Ishikawa (cell line): ENCODE measurements at regions not wholly inside any gene's neighbourhood (a gene's known extent, or its start where the extent isn't known, plus 50 kb on each side); places are given as distances from the start of the nearest gene placed in this dataset.

Source experiments
- CEBPB ChIP-seq: IDR thresholded peaks from 2 replicates; pipeline ENCODE4 v1.6.1; 2012
- CREB1 ChIP-seq: IDR thresholded peaks from 2 replicates; pipeline ENCODE4 v1.6.1; 2012; ENCODE audit warnings: low read depth
- EGR1 ChIP-seq: IDR thresholded peaks from 2 replicates; pipeline ENCODE4 v1.6.1; 2012
- EP300 ChIP-seq: IDR thresholded peaks from 2 replicates; pipeline ENCODE4 v1.6.1; 2012; ENCODE audit warnings: borderline replicate concordance
- FOXM1 ChIP-seq: IDR thresholded peaks from 2 replicates; pipeline ENCODE4 v1.6.1; 2012; ENCODE audit warnings: low read depth, borderline replicate concordance
- NFIC ChIP-seq: IDR thresholded peaks from 2 replicates; pipeline ENCODE4 v1.6.1; 2012
- RAD21 ChIP-seq: IDR thresholded peaks from 2 replicates; pipeline ENCODE4 v1.6.1; 2012; ENCODE audit warnings: low read depth
- TAF1 ChIP-seq: IDR thresholded peaks from 2 replicates; pipeline ENCODE4 v1.6.1; 2012; ENCODE audit warnings: low read depth, mild to moderate bottlenecking
- TCF12 ChIP-seq: IDR thresholded peaks from 2 replicates; pipeline ENCODE4 v1.6.1; 2012; ENCODE audit warnings: low read depth
- TEAD4 ChIP-seq: IDR thresholded peaks from 2 replicates; pipeline ENCODE4 v1.6.1; 2012
- YY1 ChIP-seq: IDR thresholded peaks from 2 replicates; pipeline ENCODE4 v1.6.1; 2012; ENCODE audit warnings: low read depth
- ZBTB7A ChIP-seq: IDR thresholded peaks from 2 replicates; pipeline ENCODE4 v1.6.1; 2012; ENCODE audit warnings: low read depth
- TF ChIP-seq, protein P1 (sequence below): IDR thresholded peaks from 2 replicates; pipeline ENCODE4 v1.6.1; 2012; ENCODE audit warnings: low read depth, mild to moderate bottlenecking
- TF ChIP-seq, protein P2 (sequence below): IDR thresholded peaks from 2 replicates; pipeline ENCODE4 v1.6.1; 2012
- TF ChIP-seq, protein P3 (sequence below): IDR thresholded peaks from 2 replicates; pipeline ENCODE4 v1.6.1; 2012

DNA sequence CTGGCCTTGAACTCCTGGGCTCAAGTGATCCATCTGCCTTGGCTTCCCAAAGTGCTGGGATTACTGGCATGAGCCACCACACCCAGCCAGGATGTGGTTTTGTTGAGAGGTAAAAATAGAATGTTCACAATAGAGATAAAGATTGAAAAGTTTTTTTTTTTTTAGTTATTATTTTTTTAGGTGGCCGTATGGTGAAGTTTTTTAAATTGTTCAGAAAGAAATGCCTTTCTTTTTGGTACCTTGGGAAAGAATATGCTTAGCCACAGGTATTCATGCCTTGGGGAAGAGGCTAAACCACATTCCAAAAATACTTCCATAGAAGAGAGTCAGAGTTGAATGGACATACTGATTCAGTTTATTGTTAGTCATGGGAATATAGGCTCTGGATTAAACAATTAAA lies 143.4 kb downstream of the C11orf91 start:
- TF ChIP-seq EP300 = no peak

DNA sequence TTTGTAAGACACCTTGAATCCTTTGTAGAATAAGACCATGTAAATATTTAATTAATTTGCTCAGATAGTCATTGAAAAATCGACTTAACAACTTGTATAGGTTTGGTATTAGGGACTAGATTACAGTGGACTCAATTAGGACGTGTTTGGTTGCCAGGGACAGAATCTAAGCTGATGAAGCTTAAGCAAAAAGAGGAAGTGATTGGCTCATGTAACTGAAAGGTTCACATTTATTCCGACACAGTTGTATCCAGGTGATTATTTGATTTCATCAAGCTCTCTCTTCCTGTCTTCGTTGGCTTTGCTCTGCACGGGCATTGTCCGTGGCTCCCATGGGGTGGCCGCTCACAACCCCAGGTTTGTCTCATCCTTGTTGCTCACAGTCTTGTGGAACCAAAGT lies 146.4 kb downstream of the C11orf91 start:
- TF ChIP-seq TAF1 = no peak
- no peak for TF ChIP-seq TEAD4
- TF ChIP-seq, protein P1, sequence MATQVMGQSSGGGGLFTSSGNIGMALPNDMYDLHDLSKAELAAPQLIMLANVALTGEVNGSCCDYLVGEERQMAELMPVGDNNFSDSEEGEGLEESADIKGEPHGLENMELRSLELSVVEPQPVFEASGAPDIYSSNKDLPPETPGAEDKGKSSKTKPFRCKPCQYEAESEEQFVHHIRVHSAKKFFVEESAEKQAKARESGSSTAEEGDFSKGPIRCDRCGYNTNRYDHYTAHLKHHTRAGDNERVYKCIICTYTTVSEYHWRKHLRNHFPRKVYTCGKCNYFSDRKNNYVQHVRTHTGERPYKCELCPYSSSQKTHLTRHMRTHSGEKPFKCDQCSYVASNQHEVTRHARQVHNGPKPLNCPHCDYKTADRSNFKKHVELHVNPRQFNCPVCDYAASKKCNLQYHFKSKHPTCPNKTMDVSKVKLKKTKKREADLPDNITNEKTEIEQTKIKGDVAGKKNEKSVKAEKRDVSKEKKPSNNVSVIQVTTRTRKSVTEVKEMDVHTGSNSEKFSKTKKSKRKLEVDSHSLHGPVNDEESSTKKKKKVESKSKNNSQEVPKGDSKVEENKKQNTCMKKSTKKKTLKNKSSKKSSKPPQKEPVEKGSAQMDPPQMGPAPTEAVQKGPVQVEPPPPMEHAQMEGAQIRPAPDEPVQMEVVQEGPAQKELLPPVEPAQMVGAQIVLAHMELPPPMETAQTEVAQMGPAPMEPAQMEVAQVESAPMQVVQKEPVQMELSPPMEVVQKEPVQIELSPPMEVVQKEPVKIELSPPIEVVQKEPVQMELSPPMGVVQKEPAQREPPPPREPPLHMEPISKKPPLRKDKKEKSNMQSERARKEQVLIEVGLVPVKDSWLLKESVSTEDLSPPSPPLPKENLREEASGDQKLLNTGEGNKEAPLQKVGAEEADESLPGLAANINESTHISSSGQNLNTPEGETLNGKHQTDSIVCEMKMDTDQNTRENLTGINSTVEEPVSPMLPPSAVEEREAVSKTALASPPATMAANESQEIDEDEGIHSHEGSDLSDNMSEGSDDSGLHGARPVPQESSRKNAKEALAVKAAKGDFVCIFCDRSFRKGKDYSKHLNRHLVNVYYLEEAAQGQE = no peak
- TF ChIP-seq, protein P2, sequence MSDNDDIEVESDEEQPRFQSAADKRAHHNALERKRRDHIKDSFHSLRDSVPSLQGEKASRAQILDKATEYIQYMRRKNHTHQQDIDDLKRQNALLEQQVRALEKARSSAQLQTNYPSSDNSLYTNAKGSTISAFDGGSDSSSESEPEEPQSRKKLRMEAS = no peak
- TF ChIP-seq RAD21 = no peak
- TF ChIP-seq CREB1 = no peak
- TF ChIP-seq EGR1 = no peak
- TF ChIP-seq CEBPB = no peak
- no peak for TF ChIP-seq TCF12
- TF ChIP-seq EP300 = no peak
- TF ChIP-seq NFIC = no peak
- no peak for TF ChIP-seq FOXM1
- TF ChIP-seq YY1 = no peak

DNA sequence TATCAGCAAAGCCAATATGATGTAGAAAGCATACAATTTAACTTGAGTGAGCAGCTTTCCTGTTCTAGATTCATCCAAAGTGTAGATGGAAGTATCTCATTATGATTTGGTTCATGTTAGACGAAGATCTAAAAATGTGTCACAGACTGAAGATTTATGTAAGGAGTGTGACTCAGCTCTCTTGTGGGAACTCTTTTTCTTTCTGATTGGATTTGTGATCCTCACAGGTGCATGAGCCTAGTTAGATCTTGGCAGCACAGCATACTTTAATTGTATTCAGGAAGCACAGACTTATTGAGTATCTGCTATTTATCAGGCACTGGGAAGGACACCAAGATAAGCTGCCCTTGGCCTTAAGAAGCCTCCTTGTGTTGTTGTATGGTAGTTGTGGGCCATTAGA lies 147.1 kb downstream of the C11orf91 start:
- TF ChIP-seq NFIC (no peak), RAD21 (no peak), TAF1 (no peak), FOXM1 (no peak), CREB1 (no peak)
- TF ChIP-seq, protein P3, sequence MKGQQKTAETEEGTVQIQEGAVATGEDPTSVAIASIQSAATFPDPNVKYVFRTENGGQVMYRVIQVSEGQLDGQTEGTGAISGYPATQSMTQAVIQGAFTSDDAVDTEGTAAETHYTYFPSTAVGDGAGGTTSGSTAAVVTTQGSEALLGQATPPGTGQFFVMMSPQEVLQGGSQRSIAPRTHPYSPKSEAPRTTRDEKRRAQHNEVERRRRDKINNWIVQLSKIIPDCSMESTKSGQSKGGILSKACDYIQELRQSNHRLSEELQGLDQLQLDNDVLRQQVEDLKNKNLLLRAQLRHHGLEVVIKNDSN = no peak

DNA sequence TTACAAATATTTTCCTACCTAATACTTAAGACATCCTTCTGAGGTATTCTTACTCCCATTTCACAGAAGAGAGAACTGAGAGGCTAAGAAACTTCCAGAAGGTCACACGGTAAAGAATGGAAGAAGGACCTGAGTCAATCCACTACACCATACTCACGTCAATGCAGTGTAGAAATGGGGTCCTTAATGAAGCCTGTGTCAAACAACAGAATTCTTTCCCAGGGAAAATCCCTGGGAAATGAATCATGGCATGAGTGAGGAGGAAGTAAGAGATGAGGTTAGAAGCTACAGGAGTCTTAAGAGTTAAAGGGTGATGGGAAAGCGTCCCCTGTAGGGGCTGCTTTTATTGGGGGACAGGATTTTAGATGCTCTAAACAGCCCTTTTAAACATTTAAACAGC lies 147.9 kb downstream of the C11orf91 start:
- TF ChIP-seq TAF1 (no peak), FOXM1 (no peak)

DNA sequence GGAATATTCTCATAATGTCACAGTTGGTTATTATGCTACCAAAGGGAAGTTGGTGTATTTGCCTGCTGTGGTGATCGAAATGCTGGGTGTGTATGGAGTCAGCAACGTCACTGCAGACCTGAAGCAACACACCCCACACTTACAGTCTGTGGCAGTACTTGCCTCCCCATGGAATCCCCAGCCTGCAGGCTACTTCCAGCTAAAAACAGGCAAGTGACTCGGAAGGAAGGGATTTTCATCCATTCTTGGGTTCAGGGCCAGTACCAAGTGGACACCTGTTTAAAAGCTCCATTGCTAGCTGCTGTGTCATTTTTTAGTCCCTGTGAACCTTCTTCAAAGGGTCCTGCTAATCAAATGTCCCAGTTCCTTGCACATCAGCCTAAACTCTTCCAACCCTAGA lies 149.6 kb downstream of the C11orf91 start:
- TF ChIP-seq ZBTB7A = no peak
- TF ChIP-seq, protein P1 = no peak
- TF ChIP-seq TCF12 = no peak
- no peak for TF ChIP-seq FOXM1
- TF ChIP-seq RAD21 = no peak
- TF ChIP-seq, protein P2 = no peak
- no peak for TF ChIP-seq CEBPB

DNA sequence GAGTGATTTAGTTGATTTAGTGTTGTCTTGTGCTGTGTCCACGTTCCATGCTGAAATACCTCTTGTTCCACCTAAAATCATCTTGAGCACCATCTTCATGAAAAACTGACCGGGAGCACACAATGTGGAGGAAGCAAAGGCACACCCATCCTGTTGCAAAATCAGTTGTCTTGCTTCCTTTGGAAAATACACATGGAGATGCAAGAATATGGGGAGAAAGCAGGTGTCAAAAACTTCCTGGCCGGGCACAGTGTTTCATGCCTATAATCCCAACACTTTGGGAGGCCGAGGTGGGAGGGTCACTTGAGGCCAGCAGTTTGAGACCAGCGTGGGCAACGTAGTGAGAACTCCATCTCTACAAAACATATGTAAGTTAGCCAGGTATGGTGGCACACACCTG lies 151.1 kb downstream of the C11orf91 start:
- TF ChIP-seq EP300 = no peak
- no peak for TF ChIP-seq YY1
- TF ChIP-seq, protein P1 = no peak
- no peak for TF ChIP-seq EGR1
- no peak for TF ChIP-seq CEBPB
- TF ChIP-seq FOXM1 = no peak
- no peak for TF ChIP-seq NFIC
- TF ChIP-seq ZBTB7A = no peak
- no peak for TF ChIP-seq TEAD4
- TF ChIP-seq, protein P2 = no peak
- no peak for TF ChIP-seq TAF1
- TF ChIP-seq, protein P3 = no peak
- TF ChIP-seq CREB1 = no peak
- no peak for TF ChIP-seq RAD21
- no peak for TF ChIP-seq TCF12
